ENCODE measurements at regions not wholly inside any gene's neighbourhood (a gene's known extent, or its start where the extent isn't known, plus 50 kb on each side); places are given as distances from the start of the nearest gene placed in this dataset.

- Histone ChIP-seq H3K27me3 (ENCODE audit: control insufficient read depth, insufficient read depth, low read length) (peaks cover 4% of the 10 kb centered on the region; the same call in 1 of the 2 replicates), H3K9me3 (ENCODE audit: control insufficient read depth, insufficient read depth, low read depth, low read length) (no peaks in the 10 kb centered on the region), H3K4me3 (ENCODE audit: low read depth in 2 of 2, low read length in 2 of 2) (no peak overlapping the region), H3K36me3 (ENCODE audit: control insufficient read depth, insufficient read depth, low read length) (no peaks in the 10 kb centered on the region), H3K27ac (ENCODE audit: low read length) (no peak overlapping the region), H3K4me1 (ENCODE audit: control insufficient read depth, insufficient read depth, low read length) (no peaks in the 10 kb centered on the region)
- in situ Hi-C loops (cut with HindIII; ENCODE audit: low pct_unique_long_range_greater_than_20kb, low sequenced_read_pairs) (no loop called here), intact Hi-C loops (cut with micrococcal nuclease; ENCODE audit: unreplicated experiment) (no loop called here)
- ChIA-PET CTCF (no interaction called here), POLR2A (no interaction called here)
- BruUV-seq (replicated peaks), result no TSS peak
- DNase-seq (ENCODE audit: low read depth, low spot score), result no peak
- ATAC-seq, result no peak
- no peak for TF ChIP-seq POLR2AphosphoS5 (IDR thresholded peaks at IDR 0.05; ENCODE audit: low read depth, low read length)
- no peak for TF ChIP-seq CTCF (IDR thresholded peaks at IDR 0.05)
Measured at GRCh38 chr7:33721895-33722294, 183.4 kb upstream of the BMPER start.

- Histone ChIP-seq H3K4me1 (ENCODE audit: control insufficient read depth, insufficient read depth, low read length) (no peaks in the 10 kb centered on the region), H3K9me3 (ENCODE audit: control insufficient read depth, insufficient read depth, low read depth, low read length) (no peaks in the 10 kb centered on the region), H3K36me3 (ENCODE audit: control insufficient read depth, insufficient read depth, low read length) (no peaks in the 10 kb centered on the region), H3K27ac (ENCODE audit: low read length) (no peak overlapping the region), H3K4me3 (ENCODE audit: low read depth in 2 of 2, low read length in 2 of 2) (no peak overlapping the region), H3K27me3 (ENCODE audit: control insufficient read depth, insufficient read depth, low read length) (peaks cover 2% of the 10 kb centered on the region; the same call in 1 of the 2 replicates)
- ChIA-PET CTCF (interaction anchor here (0.6 kb wide), 1 partner anchor 1449 kb away, joined by 3 read pairs; no protein-coding TSS in a partner anchor), POLR2A (no interaction called here)
- ATAC-seq (peak; percentile 61), DNase-seq (ENCODE audit: low read depth, low spot score) (no peak)
- intact Hi-C loops (cut with micrococcal nuclease; ENCODE audit: unreplicated experiment), result no loop called here
- no peak for TF ChIP-seq REST (IDR thresholded peaks at IDR 0.05; ENCODE audit: insufficient read depth in 1 of 2, low read depth in 2 of 2, low read length in 1 of 2)
- TF ChIP-seq POLR2AphosphoS5 (IDR thresholded peaks at IDR 0.05; ENCODE audit: low read depth, low read length), result no peak
- TF ChIP-seq CTCF (IDR thresholded peaks at IDR 0.05), result no peak
- TF ChIP-seq SIN3A (IDR thresholded peaks at IDR 0.05; ENCODE audit: borderline replicate concordance, insufficient read depth, low read depth, low read length), result no peak
- no peak for TF ChIP-seq TCF7L2 (IDR thresholded peaks at IDR 0.05; ENCODE audit: low read depth, low read length)
- BruUV-seq (replicated peaks), result no TSS peak
- in situ Hi-C loops (cut with HindIII; ENCODE audit: low pct_unique_long_range_greater_than_20kb, low sequenced_read_pairs), result no loop called here
Measured at GRCh38 chr7:33722383-33723101, 182.8 kb upstream of the BMPER start.
